Sigmoid colon (tissue), 4 donors: ENCODE measurements at regions not wholly inside any gene's neighbourhood (a gene's known extent, or its start where the extent isn't known, plus 50 kb on each side); places are given as distances from the start of the nearest gene placed in this dataset.

Source experiments
- POLR2A ChIP-seq, 2 donors: fragments of 450-650 bp; IDR thresholded peaks; one replicate each; pipeline ENCODE4 v1.6.1; 2016; ENCODE audit warnings: antibody characterized with exemption in 2 of 2, mild to moderate bottlenecking in 2 of 2, moderate library complexity in 2 of 2
- POLR2AphosphoS5 ChIP-seq, 4 donors: sonication (generic); formaldehyde crosslinking; IDR thresholded peaks; one replicate each; pipeline ENCODE4 v1.6.1; 2017; ENCODE audit warnings: antibody characterized with exemption in 4 of 4
- TF ChIP-seq, protein P1 (sequence below), 4 experiments: fragments of 450-650 bp in 3 of 4; fragments of 200-600 bp in 1 of 4; IDR thresholded peaks; one replicate each; pipeline ENCODE4 v1.5.1; 2016 to 2019; ENCODE audit warnings: antibody characterized with exemption in 4 of 4, mild to moderate bottlenecking in 3 of 4, moderate library complexity in 2 of 4

DNA sequence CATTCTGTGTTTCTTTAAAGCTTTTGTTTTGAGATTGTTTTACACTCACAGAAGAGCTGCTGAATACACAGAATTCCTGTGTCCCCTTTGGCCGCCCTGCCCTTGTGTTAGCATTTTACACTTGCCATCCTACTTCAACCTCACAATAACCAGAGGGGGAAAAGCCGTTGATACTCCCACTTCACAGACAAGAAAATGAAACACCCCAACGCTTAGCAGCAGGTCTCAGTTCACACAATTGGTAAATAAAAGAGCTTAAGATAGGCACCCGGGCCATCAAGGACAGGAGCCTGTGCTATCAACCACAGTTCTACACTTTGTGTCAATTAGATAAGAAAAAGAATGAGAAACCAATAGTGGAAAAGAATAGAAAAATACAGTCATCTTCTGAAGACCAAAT lies 178.0 kb downstream of the SYK start:
- TF ChIP-seq, protein P1, sequence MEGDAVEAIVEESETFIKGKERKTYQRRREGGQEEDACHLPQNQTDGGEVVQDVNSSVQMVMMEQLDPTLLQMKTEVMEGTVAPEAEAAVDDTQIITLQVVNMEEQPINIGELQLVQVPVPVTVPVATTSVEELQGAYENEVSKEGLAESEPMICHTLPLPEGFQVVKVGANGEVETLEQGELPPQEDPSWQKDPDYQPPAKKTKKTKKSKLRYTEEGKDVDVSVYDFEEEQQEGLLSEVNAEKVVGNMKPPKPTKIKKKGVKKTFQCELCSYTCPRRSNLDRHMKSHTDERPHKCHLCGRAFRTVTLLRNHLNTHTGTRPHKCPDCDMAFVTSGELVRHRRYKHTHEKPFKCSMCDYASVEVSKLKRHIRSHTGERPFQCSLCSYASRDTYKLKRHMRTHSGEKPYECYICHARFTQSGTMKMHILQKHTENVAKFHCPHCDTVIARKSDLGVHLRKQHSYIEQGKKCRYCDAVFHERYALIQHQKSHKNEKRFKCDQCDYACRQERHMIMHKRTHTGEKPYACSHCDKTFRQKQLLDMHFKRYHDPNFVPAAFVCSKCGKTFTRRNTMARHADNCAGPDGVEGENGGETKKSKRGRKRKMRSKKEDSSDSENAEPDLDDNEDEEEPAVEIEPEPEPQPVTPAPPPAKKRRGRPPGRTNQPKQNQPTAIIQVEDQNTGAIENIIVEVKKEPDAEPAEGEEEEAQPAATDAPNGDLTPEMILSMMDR (IDR thresholded peaks at IDR 0.05) = no peak
- no peak for TF ChIP-seq POLR2AphosphoS5 (IDR thresholded peaks at IDR 0.05)
- no peak for TF ChIP-seq POLR2A (IDR thresholded peaks at IDR 0.05)
